Esophagus muscularis mucosa (tissue), 4 donors: ENCODE measurements at regions not wholly inside any gene's neighbourhood (a gene's known extent, or its start where the extent isn't known, plus 50 kb on each side); places are given as distances from the start of the nearest gene placed in this dataset.
A peak's percentile ranks its signal among the peaks of the same experiment; 100 is the strongest.

Source experiments
- DNase-seq: peaks from one replicate; pipeline ENCODE4 v3.0.0-alpha.2; 2017; ENCODE audit errors: extremely low spot score
- H3K27ac ChIP-seq, 4 donors: fragments of 200-600 bp; sonication (generic); replicated peaks in 1 of 4; 1 replicate in 3 of 4; 2 replicates in 1 of 4; pipeline ENCODE4 v1.5.1; 2016 to 2019; ENCODE audit warnings: mild to moderate bottlenecking in 1 of 4
- H3K27me3 ChIP-seq, 4 donors: fragments of 200-600 bp; sonication (generic); one replicate each; pipeline versions ENCODE4 v1.5.1 to v1.6.0; 2016 to 2019
- H3K36me3 ChIP-seq, 4 donors: fragments of 200-600 bp; sonication (generic); one replicate each; pipeline ENCODE4 v1.5.1; 2016 to 2019
- H3K4me1 ChIP-seq, 4 donors: fragments of 200-600 bp; sonication (generic); one replicate each; pipeline ENCODE4 v1.5.1; 2016 to 2019
- H3K4me3 ChIP-seq, 4 donors: fragments of 200-600 bp; sonication (generic); 1 replicate in 2 of 4; 2 replicates in 2 of 4; pipeline ENCODE4 v1.5.1; 2016 to 2019; ENCODE audit warnings: mild to moderate bottlenecking in 4 of 4, moderate library complexity in 1 of 4
- H3K9me3 ChIP-seq, 4 donors: fragments of 200-600 bp; sonication (generic); 1 replicate in 3 of 4; 2 replicates in 1 of 4; pipeline ENCODE4 v1.5.1; 2016 to 2019
- EP300 ChIP-seq: sonication (generic); formaldehyde crosslinking; IDR thresholded peaks from one replicate; pipeline ENCODE4 v1.6.1; 2017; ENCODE audit warnings: antibody characterized with exemption
- POLR2A ChIP-seq: fragments of 450-650 bp; IDR thresholded peaks from one replicate; pipeline ENCODE4 v1.6.1; 2017; ENCODE audit warnings: antibody characterized with exemption, moderate library complexity, mild to moderate bottlenecking, low read depth
- POLR2AphosphoS5 ChIP-seq, 2 donors: sonication (generic); formaldehyde crosslinking; IDR thresholded peaks; one replicate each; pipeline ENCODE4 v1.6.1; 2017; ENCODE audit warnings: antibody characterized with exemption in 2 of 2
- WGBS: methylation state at CpG from one replicate; pipeline ENCODE4 v1.1.5; 2018; 5-methylcytosine and 5-hydroxymethylcytosine counted together
- intact Hi-C: fragments of 100-400 bp; cut with DNase I; formaldehyde crosslinking; loops from one replicate; pipeline ENCODE4 v1.15.1; 2023
- TF ChIP-seq, protein P1 (sequence below), 3 experiments: fragments of 200-600 bp in 2 of 3; fragments of 450-650 bp in 1 of 3; sonication (generic) in 2 of 3; IDR thresholded peaks; one replicate each; pipeline ENCODE4 v1.5.1; 2017 to 2019; ENCODE audit warnings: antibody characterized with exemption in 3 of 3, mild to moderate bottlenecking in 2 of 3, moderate library complexity in 1 of 3

- intact Hi-C loops: no loop called here
Measured at GRCh38 chr1:102628109-102628613, 480.2 kb downstream of the COL11A1 start.

DNA sequence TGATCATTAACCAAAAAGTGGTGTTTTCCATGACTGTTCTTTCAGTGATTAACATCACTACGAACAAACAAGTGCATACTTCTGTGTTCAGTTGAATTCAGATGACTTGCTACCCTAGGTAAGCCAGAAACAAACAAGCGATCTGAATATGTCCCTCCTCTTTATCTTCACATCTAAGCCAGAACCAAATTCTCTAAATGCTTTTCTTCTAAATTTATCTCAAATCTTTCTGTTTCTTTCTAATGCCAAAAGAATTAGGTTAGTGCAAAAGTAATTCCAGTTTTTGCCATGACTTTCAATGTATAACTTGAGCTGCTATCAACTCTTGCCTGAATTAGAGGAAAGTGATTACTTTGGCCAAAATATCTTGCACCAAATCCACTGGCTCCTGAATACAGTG lies 481.2 kb downstream of the COL11A1 start:
- TF ChIP-seq POLR2AphosphoS5 (IDR thresholded peaks at IDR 0.05): no peak
- TF ChIP-seq EP300: no peak
- TF ChIP-seq POLR2A: no peak
- TF ChIP-seq, protein P1, sequence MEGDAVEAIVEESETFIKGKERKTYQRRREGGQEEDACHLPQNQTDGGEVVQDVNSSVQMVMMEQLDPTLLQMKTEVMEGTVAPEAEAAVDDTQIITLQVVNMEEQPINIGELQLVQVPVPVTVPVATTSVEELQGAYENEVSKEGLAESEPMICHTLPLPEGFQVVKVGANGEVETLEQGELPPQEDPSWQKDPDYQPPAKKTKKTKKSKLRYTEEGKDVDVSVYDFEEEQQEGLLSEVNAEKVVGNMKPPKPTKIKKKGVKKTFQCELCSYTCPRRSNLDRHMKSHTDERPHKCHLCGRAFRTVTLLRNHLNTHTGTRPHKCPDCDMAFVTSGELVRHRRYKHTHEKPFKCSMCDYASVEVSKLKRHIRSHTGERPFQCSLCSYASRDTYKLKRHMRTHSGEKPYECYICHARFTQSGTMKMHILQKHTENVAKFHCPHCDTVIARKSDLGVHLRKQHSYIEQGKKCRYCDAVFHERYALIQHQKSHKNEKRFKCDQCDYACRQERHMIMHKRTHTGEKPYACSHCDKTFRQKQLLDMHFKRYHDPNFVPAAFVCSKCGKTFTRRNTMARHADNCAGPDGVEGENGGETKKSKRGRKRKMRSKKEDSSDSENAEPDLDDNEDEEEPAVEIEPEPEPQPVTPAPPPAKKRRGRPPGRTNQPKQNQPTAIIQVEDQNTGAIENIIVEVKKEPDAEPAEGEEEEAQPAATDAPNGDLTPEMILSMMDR (IDR thresholded peaks at IDR 0.05): no peak
- Histone ChIP-seq H3K36me3 (no peaks in the 10 kb centered on the region), H3K4me3 (no peak overlapping the region), H3K27ac (no peak overlapping the region), H3K27me3 (no peaks in the 10 kb centered on the region), H3K4me1 (peaks cover 0 to 6% (median 0%) of the 10 kb centered on the region in 4 donors), H3K9me3 (no peaks in the 10 kb centered on the region)
- intact Hi-C loops: no loop called here
- DNase-seq: no peak
- 93% methylated on average over 2 of the region's 2 CpGs for WGBS

More at GRCh38 chr1:102628109-102628613, 480.2 kb downstream of the COL11A1 start:
- peaks cover 0 to 6% (median 0%) of the 10 kb centered on the region in 4 donors for H3K4me1 ChIP-seq
- no peak for DNase-seq
- WGBS: 26% methylated on average over 5 of the region's 5 CpGs
- H3K9me3 ChIP-seq: no peaks in the 10 kb centered on the region
- H3K27me3 ChIP-seq: no peaks in the 10 kb centered on the region
- H3K27ac ChIP-seq: no peak overlapping the region
- H3K4me3 ChIP-seq: peak overlapping the region in 1 of 4 donors; percentile 22
- no peak for TF ChIP-seq EP300
- no peak for TF ChIP-seq POLR2AphosphoS5 (IDR thresholded peaks at IDR 0.05)
- TF ChIP-seq, protein P1 (IDR thresholded peaks at IDR 0.05): no peak
- no peak for TF ChIP-seq POLR2A
- H3K36me3 ChIP-seq: no peaks in the 10 kb centered on the region

GRCh38 chr1:102615896-102616295 lies 492.4 kb downstream of the COL11A1 start:
- Histone ChIP-seq H3K27me3 (no peaks in the 10 kb centered on the region), H3K27ac (no peak overlapping the region), H3K36me3 (no peaks in the 10 kb centered on the region), H3K4me3 (no peak overlapping the region), H3K9me3 (no peaks in the 10 kb centered on the region), H3K4me1 (no peaks in the 10 kb centered on the region)
- DNase-seq: no peak
- TF ChIP-seq EP300 (no peak), POLR2A (no peak), POLR2AphosphoS5 (IDR thresholded peaks at IDR 0.05) (no peak)
- TF ChIP-seq, protein P1 (IDR thresholded peaks at IDR 0.05): no peak
- intact Hi-C loops: no loop called here
- WGBS: 67% methylated on average over 2 of the region's 2 CpGs

DNA sequence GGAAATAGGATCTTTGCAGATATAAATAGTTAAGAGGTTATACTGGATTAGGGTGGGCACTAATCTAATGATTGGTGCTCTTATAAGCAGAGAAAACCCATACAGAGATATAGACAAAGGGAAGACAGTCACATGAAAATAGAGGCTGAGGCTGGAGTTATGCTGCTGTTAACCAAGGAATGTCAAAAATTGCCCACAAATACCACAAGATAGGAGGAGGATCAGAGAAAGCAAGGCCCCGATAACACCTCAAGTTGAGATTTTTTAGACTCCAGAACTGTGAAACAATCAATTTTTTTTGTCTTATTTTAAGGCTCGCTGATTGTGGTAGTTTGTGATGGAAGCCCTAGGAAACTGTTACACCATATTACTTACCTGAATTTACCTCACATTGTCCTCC lies 513.2 kb downstream of the COL11A1 start:
- Histone ChIP-seq H3K9me3 (no peaks in the 10 kb centered on the region), H3K4me3 (no peak overlapping the region), H3K27me3 (no peaks in the 10 kb centered on the region), H3K27ac (no peak overlapping the region), H3K36me3 (no peaks in the 10 kb centered on the region), H3K4me1 (no peaks in the 10 kb centered on the region)
- DNase-seq: no peak
- WGBS: 95% methylated on average over 2 of the region's 2 CpGs
- TF ChIP-seq POLR2AphosphoS5 (IDR thresholded peaks at IDR 0.05) (no peak), POLR2A (no peak), EP300 (no peak)
- TF ChIP-seq, protein P1 (IDR thresholded peaks at IDR 0.05): no peak
- intact Hi-C loops: no loop called here

GRCh38 chr1:102593276-102593675 lies 515.0 kb downstream of the COL11A1 start:
- DNase-seq: no peak
- Histone ChIP-seq H3K27me3 (no peaks in the 10 kb centered on the region), H3K36me3 (no peaks in the 10 kb centered on the region), H3K4me3 (no peak overlapping the region), H3K9me3 (no peaks in the 10 kb centered on the region), H3K4me1 (no peaks in the 10 kb centered on the region), H3K27ac (no peak overlapping the region)
- intact Hi-C loops: no loop called here
- no peak for TF ChIP-seq POLR2AphosphoS5 (IDR thresholded peaks at IDR 0.05)
- TF ChIP-seq, protein P1 (IDR thresholded peaks at IDR 0.05): no peak
- no peak for TF ChIP-seq EP300
- TF ChIP-seq POLR2A: no peak
